A673 (cell line): ENCODE measurements at regions not wholly inside any gene's neighbourhood (a gene's known extent, or its start where the extent isn't known, plus 50 kb on each side); places are given as distances from the start of the nearest gene placed in this dataset.

Experiments used
- CTCF ChIP-seq: fragments of 300-800, 200-600 bp; sonication (generic); conservative IDR thresholded peaks from 2 replicates; pipeline ENCODE4 v1.5.1; 2017; ENCODE audit warnings: low read depth, mild to moderate bottlenecking, antibody characterized with exemption, low read length, moderate library complexity, mixed read lengths
- EZH2 ChIP-seq: fragments of 200-600 bp; sonication (generic); IDR thresholded peaks from 2 replicates; pipeline ENCODE4 v1.6.1; 2017; ENCODE audit warnings: borderline replicate concordance, low read depth, mild to moderate bottlenecking, mixed read lengths, antibody characterized with exemption, low read length; ENCODE audit not compliant: poor library complexity, severe bottlenecking

- no peak for TF ChIP-seq EZH2
- TF ChIP-seq CTCF = no peak
Measured at GRCh38 chr9:21677834-21678233, 124.6 kb upstream of the MTAP start.
